ENCODE measurements at regions not wholly inside any gene's neighbourhood (a gene's known extent, or its start where the extent isn't known, plus 50 kb on each side); places are given as distances from the start of the nearest gene placed in this dataset.
"Not testable (repeated sequence)": the region's sequence is repeated elsewhere in the genome, so short reads cannot be mapped to it uniquely, and the experiment has no call there.

- no peak for DNase-seq
These were observed 105.6 kb upstream of the PLXNA2 start for GRCh38 chr1:208349694-208350330.

- no peak for DNase-seq
These were observed 106.6 kb upstream of the PLXNA2 start for GRCh38 chr1:208350815-208351214.

GRCh38 chr1:208351838-208352237 is 107.7 kb upstream of the PLXNA2 start:
- DNase-seq: no peak

GRCh38 chr1:208353797-208354196 is 109.6 kb upstream of the PLXNA2 start:
- not testable (repeated sequence) for DNase-seq

GRCh38 chr1:208357644-208358507 is 113.7 kb upstream of the PLXNA2 start:
- DNase-seq: no peak

- DNase-seq: no peak
These were observed 114.5 kb upstream of the PLXNA2 start for GRCh38 chr1:208358651-208359050.

- DNase-seq: no peak
These were observed 117.8 kb upstream of the PLXNA2 start for GRCh38 chr1:208362011-208362410.

- no peak for DNase-seq
These were observed 122.4 kb upstream of the PLXNA2 start for GRCh38 chr1:208366559-208366958.

- DNase-seq: no peak
These were observed 124.9 kb upstream of the PLXNA2 start for GRCh38 chr1:208369045-208369444.

- DNase-seq: no peak
These were observed 125.5 kb upstream of the PLXNA2 start for GRCh38 chr1:208369658-208370057.

- DNase-seq: no peak
These were observed 130.3 kb upstream of the PLXNA2 start for GRCh38 chr1:208374391-208374941.

- no peak for DNase-seq
These were observed 137.3 kb upstream of the PLXNA2 start for GRCh38 chr1:208381481-208381880.

- peak; percentile 43 for DNase-seq
These were observed 144.0 kb upstream of the PLXNA2 start for GRCh38 chr1:208387908-208388811.

GRCh38 chr1:208393416-208393815 is 149.2 kb upstream of the PLXNA2 start:
- DNase-seq: no peak

GRCh38 chr1:208393826-208394225 is 149.6 kb upstream of the PLXNA2 start:
- DNase-seq: no peak

GRCh38 chr1:208397286-208397685 is 153.1 kb upstream of the PLXNA2 start:
- DNase-seq: no peak

- no peak for DNase-seq
These were observed 160.8 kb upstream of the PLXNA2 start for GRCh38 chr1:208405014-208405413.

- DNase-seq: no peak
These were observed 165.0 kb upstream of the PLXNA2 start for GRCh38 chr1:208409176-208409575.

- no peak for DNase-seq
These were observed 166.2 kb upstream of the PLXNA2 start for GRCh38 chr1:208410409-208410808.

GRCh38 chr1:208413006-208413405 is 168.8 kb upstream of the PLXNA2 start:
- no peak for DNase-seq

- DNase-seq: no peak
These were observed 174.5 kb upstream of the PLXNA2 start for GRCh38 chr1:208418667-208419066.

- no peak for DNase-seq
These were observed 175.7 kb upstream of the PLXNA2 start for GRCh38 chr1:208419746-208420420.

Measured in right hindlimb (tissue), 1 donor.